ENCODE measurements at regions not wholly inside any gene's neighbourhood (a gene's known extent, or its start where the extent isn't known, plus 50 kb on each side); places are given as distances from the start of the nearest gene placed in this dataset.

DNA sequence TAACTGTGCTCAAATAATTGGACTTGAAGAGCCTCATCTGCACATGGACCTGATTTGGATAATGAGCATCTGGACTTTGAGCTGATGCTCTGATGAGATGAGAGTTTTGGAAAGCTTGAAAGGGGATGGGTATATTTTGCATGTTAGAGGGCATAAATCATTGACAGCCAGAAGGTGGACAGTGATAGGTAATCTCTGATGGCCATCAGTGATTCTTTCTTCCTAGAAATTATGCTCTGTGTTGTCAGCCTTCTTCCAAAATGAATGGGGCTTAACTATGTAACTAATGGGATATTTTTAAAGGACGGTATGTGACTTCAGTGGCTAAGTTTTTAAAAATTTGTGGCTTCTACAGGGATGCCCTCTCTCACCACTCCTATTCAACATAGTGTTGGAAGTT, 334.0 kb downstream of the PTTG2 start:
- no peak for TF ChIP-seq YY1 (IDR thresholded peaks at IDR 0.05; ENCODE audit: insufficient read depth, insufficient read length)
- TF ChIP-seq SUZ12 (IDR thresholded peaks at IDR 0.05; ENCODE audit: extremely low read depth, insufficient read depth, insufficient read length): no peak
